Activated T-helper 1 cell treated with anti-CD3 and anti-CD28 coated beads, Interleukin-2, amount 50 U/mL, for 16 hours (primary cell): ENCODE measurements at regions not wholly inside any gene's neighbourhood (a gene's known extent, or its start where the extent isn't known, plus 50 kb on each side); places are given as distances from the start of the nearest gene placed in this dataset.

ENCODE experiments used
- DNase-seq, 2 donors: peaks; one replicate each; pipeline ENCODE4 v3.0.0-alpha.2; 2020; ENCODE audit warnings: low read depth in 1 of 2, low spot score in 1 of 2

- DNase-seq = no peak
These were observed 243.0 kb upstream of the MKI67 start for GRCh38 chr10:128369101-128369650.

GRCh38 chr10:128373071-128373749, 247.0 kb upstream of the MKI67 start:
- DNase-seq = no peak

- no peak for DNase-seq
These were observed 247.6 kb upstream of the MKI67 start for GRCh38 chr10:128373831-128374230.

GRCh38 chr10:128375171-128375570, 248.9 kb upstream of the MKI67 start:
- DNase-seq = no peak

- no peak for DNase-seq
These were observed 251.3 kb upstream of the MKI67 start for GRCh38 chr10:128377364-128377987.

- DNase-seq = no peak
These were observed 251.8 kb upstream of the MKI67 start for GRCh38 chr10:128377988-128378387.

- no peak for DNase-seq
These were observed 254.7 kb upstream of the MKI67 start for GRCh38 chr10:128380946-128381345.

GRCh38 chr10:128382225-128382624, 256.0 kb upstream of the MKI67 start:
- no peak for DNase-seq

- DNase-seq = no peak
These were observed 258.6 kb upstream of the MKI67 start for GRCh38 chr10:128384831-128385230.

- no peak for DNase-seq
These were observed 260.0 kb upstream of the MKI67 start for GRCh38 chr10:128386231-128386630.

GRCh38 chr10:128386816-128387604, 260.8 kb upstream of the MKI67 start:
- no peak for DNase-seq

GRCh38 chr10:128390596-128390995, 264.4 kb upstream of the MKI67 start:
- no peak for DNase-seq

- DNase-seq = no peak
These were observed 267.3 kb upstream of the MKI67 start for GRCh38 chr10:128393546-128393945.

GRCh38 chr10:128398118-128398517, 271.9 kb upstream of the MKI67 start:
- DNase-seq = no peak

- DNase-seq = no peak
These were observed 272.8 kb upstream of the MKI67 start for GRCh38 chr10:128398999-128399398.

GRCh38 chr10:128400564-128400963, 274.3 kb upstream of the MKI67 start:
- no peak for DNase-seq

GRCh38 chr10:128405450-128405849, 279.2 kb upstream of the MKI67 start:
- no peak for DNase-seq

GRCh38 chr10:128411643-128412042, 285.4 kb upstream of the MKI67 start:
- DNase-seq = no peak

- no peak for DNase-seq
These were observed 288.3 kb upstream of the MKI67 start for GRCh38 chr10:128414568-128414967.

GRCh38 chr10:128416231-128416630, 290.0 kb upstream of the MKI67 start:
- no peak for DNase-seq

GRCh38 chr10:128417826-128418225, 291.6 kb upstream of the MKI67 start:
- no peak for DNase-seq

GRCh38 chr10:128418819-128419218, 292.6 kb upstream of the MKI67 start:
- no peak for DNase-seq
